ENCODE measurements at regions not wholly inside any gene's neighbourhood (a gene's known extent, or its start where the extent isn't known, plus 50 kb on each side); places are given as distances from the start of the nearest gene placed in this dataset.

DNA sequence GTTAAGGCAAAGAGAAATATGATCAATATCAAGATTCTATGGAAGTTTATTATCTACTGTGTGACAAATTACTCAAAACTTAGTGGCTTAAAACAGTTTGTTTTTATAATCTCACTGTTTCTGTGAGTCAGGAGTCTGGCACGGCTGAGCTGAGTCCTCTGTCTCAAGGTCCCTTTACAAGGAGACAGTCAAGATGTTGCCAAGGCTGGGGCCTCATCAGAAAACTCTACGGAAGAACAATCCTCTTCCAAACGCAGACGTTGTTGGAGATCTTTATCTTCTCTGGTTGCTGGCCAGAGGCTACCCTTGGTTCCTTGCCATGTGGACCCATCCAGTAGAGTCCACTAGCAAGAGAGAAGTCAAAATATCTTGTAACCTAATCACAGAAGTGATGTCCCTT lies 100.6 kb upstream of the CCND2 start:
- no peak overlapping the region for H3K27ac ChIP-seq
- H3K9me3 ChIP-seq = no peaks in the 10 kb centered on the region
- no peaks in the 10 kb centered on the region for H3K27me3 ChIP-seq
- intact Hi-C loops (cut with DNase I; ENCODE audit: low total_unique reads) = no loop called here
- H3K4me3 ChIP-seq = no peak overlapping the region
- no peaks in the 10 kb centered on the region for H3K36me3 ChIP-seq
- TF ChIP-seq CTCF (IDR thresholded peaks at IDR 0.05) (no peak), POLR2AphosphoS5 (IDR thresholded peaks at IDR 0.05) (no peak), POLR2A (IDR thresholded peaks at IDR 0.05) (no peak)
- no peaks in the 10 kb centered on the region for H3K4me1 ChIP-seq
- no peak for DNase-seq (ENCODE audit: low spot score in 2 of 2)

- intact Hi-C loops (cut with DNase I; ENCODE audit: low total_unique reads) = no loop called here
- H3K4me1 ChIP-seq = no peaks in the 10 kb centered on the region
- no peaks in the 10 kb centered on the region for H3K36me3 ChIP-seq
- no peaks in the 10 kb centered on the region for H3K9me3 ChIP-seq
- no peak overlapping the region for H3K27ac ChIP-seq
- no peaks in the 10 kb centered on the region for H3K27me3 ChIP-seq
- no peak for DNase-seq (ENCODE audit: low spot score in 2 of 2)
- TF ChIP-seq CTCF (IDR thresholded peaks at IDR 0.05) (no peak), POLR2AphosphoS5 (IDR thresholded peaks at IDR 0.05) (no peak), POLR2A (IDR thresholded peaks at IDR 0.05) (no peak)
- H3K4me3 ChIP-seq = no peak overlapping the region
These were observed 101.8 kb upstream of the CCND2 start for GRCh38 chr12:4171742-4172141.

GRCh38 chr12:4169959-4170358 lies 103.6 kb upstream of the CCND2 start:
- no peaks in the 10 kb centered on the region for H3K27me3 ChIP-seq
- no peaks in the 10 kb centered on the region for H3K9me3 ChIP-seq
- no peaks in the 10 kb centered on the region for H3K4me1 ChIP-seq
- intact Hi-C loops (cut with DNase I; ENCODE audit: low total_unique reads) = no loop called here
- no peak overlapping the region for H3K27ac ChIP-seq
- no peaks in the 10 kb centered on the region for H3K36me3 ChIP-seq
- no peak for TF ChIP-seq CTCF (IDR thresholded peaks at IDR 0.05)
- no peak for TF ChIP-seq POLR2A (IDR thresholded peaks at IDR 0.05)
- no peak for TF ChIP-seq POLR2AphosphoS5 (IDR thresholded peaks at IDR 0.05)
- DNase-seq (ENCODE audit: low spot score in 2 of 2) = no peak
- no peak overlapping the region for H3K4me3 ChIP-seq

- intact Hi-C loops (cut with DNase I; ENCODE audit: low total_unique reads) = no loop called here
- Histone ChIP-seq H3K27me3 (no peaks in the 10 kb centered on the region), H3K36me3 (no peaks in the 10 kb centered on the region), H3K27ac (no peak overlapping the region), H3K9me3 (no peaks in the 10 kb centered on the region), H3K4me3 (no peak overlapping the region), H3K4me1 (no peaks in the 10 kb centered on the region)
- TF ChIP-seq CTCF (IDR thresholded peaks at IDR 0.05) = no peak
- DNase-seq (ENCODE audit: low spot score in 2 of 2) = no peak
These were observed 104.0 kb upstream of the CCND2 start for GRCh38 chr12:4169531-4169930.

DNA sequence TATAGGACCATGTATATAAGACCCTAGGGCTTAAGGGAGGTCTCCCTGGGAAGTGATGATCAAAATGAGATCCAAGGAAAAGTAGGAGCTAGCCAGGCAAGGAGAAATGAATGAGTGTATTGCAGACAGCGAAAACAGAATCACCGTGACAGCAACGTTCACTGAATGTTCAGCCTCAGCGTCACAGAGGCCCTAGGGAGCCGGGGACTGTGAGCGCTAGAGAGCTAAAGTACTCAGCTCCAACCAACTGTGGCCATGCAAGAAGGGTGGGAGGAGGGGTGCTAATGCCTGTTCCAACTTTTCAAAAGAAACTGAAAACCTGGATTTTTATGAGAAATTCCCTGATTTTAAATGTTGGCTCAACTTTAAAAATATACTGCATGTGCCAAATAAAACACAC lies 105.5 kb upstream of the CCND2 start:
- intact Hi-C loops (cut with DNase I; ENCODE audit: low total_unique reads) = no loop called here
- Histone ChIP-seq H3K9me3 (no peaks in the 10 kb centered on the region), H3K4me1 (no peaks in the 10 kb centered on the region), H3K27ac (no peak overlapping the region), H3K27me3 (no peaks in the 10 kb centered on the region), H3K36me3 (no peaks in the 10 kb centered on the region), H3K4me3 (no peak overlapping the region)
- TF ChIP-seq POLR2A (IDR thresholded peaks at IDR 0.05) (no peak), CTCF (IDR thresholded peaks at IDR 0.05) (no peak), POLR2AphosphoS5 (IDR thresholded peaks at IDR 0.05) (no peak)
- no peak for DNase-seq (ENCODE audit: low spot score in 2 of 2)

All from breast epithelium (tissue), 4 donors.